SK-N-MC (cell line): ENCODE measurements at regions not wholly inside any gene's neighbourhood (a gene's known extent, or its start where the extent isn't known, plus 50 kb on each side); places are given as distances from the start of the nearest gene placed in this dataset.

Experiments used
- EZH2 ChIP-seq: fragments of 200-600 bp; sonication (generic); IDR thresholded peaks from one replicate; pipeline ENCODE4 v1.6.1; 2017; ENCODE audit warnings: antibody characterized with exemption
- FOXP2 ChIP-seq: optimal IDR thresholded peaks from 2 replicates; pipeline ENCODE3; 2011; ENCODE audit warnings: mild to moderate bottlenecking, moderate library complexity; ENCODE audit not compliant: insufficient read depth; ENCODE audit errors: extremely low read length, control extremely low read depth
- POLR2AphosphoS5 ChIP-seq: IDR thresholded peaks from 2 replicates; pipeline ENCODE4 v1.6.1; 2012; ENCODE audit warnings: mild to moderate bottlenecking, low read depth, low read length, borderline replicate concordance

GRCh38 chr16:59432276-59432675, 698.2 kb upstream of the GOT2 start:
- TF ChIP-seq POLR2AphosphoS5, result no peak
- TF ChIP-seq EZH2, result no peak
- TF ChIP-seq FOXP2, result no peak
